HepG2 (cell line): ENCODE measurements at regions not wholly inside any gene's neighbourhood (a gene's known extent, or its start where the extent isn't known, plus 50 kb on each side); places are given as distances from the start of the nearest gene placed in this dataset.
A peak's percentile ranks its signal among the peaks of the same experiment; 100 is the strongest.

ENCODE experiments used
- ATF7-NPFF ChIP-seq: sonication (generic); formaldehyde crosslinking; IDR thresholded peaks from 2 replicates; pipeline ENCODE4 v1.8.1; 2023; ENCODE audit warnings: mild to moderate bottlenecking, low read depth, missing genetic modification reagents, moderate library complexity
- FOXA1 ChIP-seq, 2 experiments: fragments of 450-650 bp in 1 of 2; sonication (generic) in 1 of 2; formaldehyde crosslinking in 1 of 2; IDR thresholded peaks; 2 replicates each; pipeline versions ENCODE4 v1.4.0 to v1.6.1; 2016 to 2020; ENCODE audit warnings: missing genetic modification reagents in 1 of 2
- GATAD1 ChIP-seq: IDR thresholded peaks from 2 replicates; pipeline ENCODE4 v1.6.1; 2016; ENCODE audit warnings: missing genetic modification reagents, missing compliant biosample characterization
- GFI1 ChIP-seq: sonication (generic); formaldehyde crosslinking; IDR thresholded peaks from 2 replicates; pipeline ENCODE4 v1.5.0; 2020; ENCODE audit warnings: missing genetic modification reagents, mild to moderate bottlenecking, borderline replicate concordance
- IRF1 ChIP-seq: sonication (generic); formaldehyde crosslinking; IDR thresholded peaks from 2 replicates; pipeline ENCODE4 v1.4.0; 2020; ENCODE audit warnings: low read depth, mild to moderate bottlenecking, missing genetic modification reagents
- SMARCE1 ChIP-seq: fragments of 450-650 bp; IDR thresholded peaks from 2 replicates; pipeline ENCODE4 v1.6.1; 2017; ENCODE audit warnings: borderline replicate concordance
- SNAPC4 ChIP-seq: sonication (generic); formaldehyde crosslinking; IDR thresholded peaks from 2 replicates; pipeline ENCODE4 v1.4.0; 2020; ENCODE audit warnings: mild to moderate bottlenecking, missing genetic modification reagents
- TBX2 ChIP-seq: sonication (generic); formaldehyde crosslinking; IDR thresholded peaks from 2 replicates; pipeline ENCODE4 v1.5.0; 2020; ENCODE audit warnings: missing genetic modification reagents, mild to moderate bottlenecking, borderline replicate concordance
- ZBTB33 ChIP-seq: sonication (generic); formaldehyde crosslinking; IDR thresholded peaks from 2 replicates; pipeline ENCODE4 v1.4.0; 2020; ENCODE audit warnings: missing genetic modification reagents
- ZNF317 ChIP-seq: sonication (generic); formaldehyde crosslinking; IDR thresholded peaks from 2 replicates; pipeline ENCODE4 v1.5.0; 2020; ENCODE audit warnings: mild to moderate bottlenecking, missing genetic modification reagents
- ZNF362 ChIP-seq: sonication (generic); formaldehyde crosslinking; IDR thresholded peaks from 2 replicates; pipeline ENCODE4 v1.4.0; 2020; ENCODE audit warnings: missing genetic modification reagents, mild to moderate bottlenecking, borderline replicate concordance
- ZNF446 ChIP-seq: sonication (generic); formaldehyde crosslinking; IDR thresholded peaks from 2 replicates; pipeline ENCODE4 v1.5.0; 2020; ENCODE audit warnings: mild to moderate bottlenecking, missing genetic modification reagents
- ZNF546 ChIP-seq: sonication (generic); formaldehyde crosslinking; conservative IDR thresholded peaks from 2 replicates; pipeline ENCODE4 v1.8.1; 2023; ENCODE audit warnings: mild to moderate bottlenecking, missing genetic modification reagents
- ZNF788 ChIP-seq: sonication (generic); formaldehyde crosslinking; IDR thresholded peaks from 2 replicates; pipeline ENCODE4 v1.5.0; 2020; ENCODE audit warnings: mild to moderate bottlenecking, missing genetic modification reagents, borderline replicate concordance

- no peak for TF ChIP-seq SNAPC4 (CRISPR knock-in tag)
- no peak for TF ChIP-seq GFI1 (CRISPR knock-in tag)
- no peak for TF ChIP-seq ZNF446 (CRISPR knock-in tag)
- no peak for TF ChIP-seq ATF7-NPFF (CRISPR knock-in tag)
- peak; percentile 52; the same call in 1 of the 2 replicates for TF ChIP-seq TBX2 (CRISPR knock-in tag)
- TF ChIP-seq GATAD1 (CRISPR knock-in tag) = no peak
- no peak for TF ChIP-seq FOXA1 (IDR thresholded peaks at IDR 0.05)
- peak; percentile 72 for TF ChIP-seq FOXA1 (CRISPR knock-in tag; IDR thresholded peaks at IDR 0.05)
- TF ChIP-seq ZNF362 (CRISPR knock-in tag) = no peak
- TF ChIP-seq IRF1 (CRISPR knock-in tag) = no peak
- TF ChIP-seq SMARCE1 = no peak
- no peak for TF ChIP-seq ZNF317 (CRISPR knock-in tag)
- peak; percentile 62; the same call in 1 of the 2 replicates for TF ChIP-seq ZNF788 (CRISPR knock-in tag)
- TF ChIP-seq ZNF546 = no peak
- no peak for TF ChIP-seq ZBTB33
Observed at GRCh38 chr12:130043685-130044406, 118.4 kb upstream of the FZD10 start (continued).
